ENCODE measurements at regions not wholly inside any gene's neighbourhood (a gene's known extent, or its start where the extent isn't known, plus 50 kb on each side); places are given as distances from the start of the nearest gene placed in this dataset.

- DNase-seq (ENCODE audit: low spot score in 2 of 2), result no peak
- 55 to 67% methylated on average over 1 of the region's 1 CpG for WGBS, 2 donors
- H3K4me3 ChIP-seq (ENCODE audit: low read depth, poor library complexity, severe bottlenecking), result no peak overlapping the region
- TF ChIP-seq, protein P1, sequence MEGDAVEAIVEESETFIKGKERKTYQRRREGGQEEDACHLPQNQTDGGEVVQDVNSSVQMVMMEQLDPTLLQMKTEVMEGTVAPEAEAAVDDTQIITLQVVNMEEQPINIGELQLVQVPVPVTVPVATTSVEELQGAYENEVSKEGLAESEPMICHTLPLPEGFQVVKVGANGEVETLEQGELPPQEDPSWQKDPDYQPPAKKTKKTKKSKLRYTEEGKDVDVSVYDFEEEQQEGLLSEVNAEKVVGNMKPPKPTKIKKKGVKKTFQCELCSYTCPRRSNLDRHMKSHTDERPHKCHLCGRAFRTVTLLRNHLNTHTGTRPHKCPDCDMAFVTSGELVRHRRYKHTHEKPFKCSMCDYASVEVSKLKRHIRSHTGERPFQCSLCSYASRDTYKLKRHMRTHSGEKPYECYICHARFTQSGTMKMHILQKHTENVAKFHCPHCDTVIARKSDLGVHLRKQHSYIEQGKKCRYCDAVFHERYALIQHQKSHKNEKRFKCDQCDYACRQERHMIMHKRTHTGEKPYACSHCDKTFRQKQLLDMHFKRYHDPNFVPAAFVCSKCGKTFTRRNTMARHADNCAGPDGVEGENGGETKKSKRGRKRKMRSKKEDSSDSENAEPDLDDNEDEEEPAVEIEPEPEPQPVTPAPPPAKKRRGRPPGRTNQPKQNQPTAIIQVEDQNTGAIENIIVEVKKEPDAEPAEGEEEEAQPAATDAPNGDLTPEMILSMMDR (IDR thresholded peaks at IDR 0.05), result no peak
- no peak for TF ChIP-seq POLR2A (IDR thresholded peaks at IDR 0.05)
- intact Hi-C loops (cut with DNase I; ENCODE audit: low total_unique reads), result no loop called here
Observed at GRCh38 chr7:46452561-46453135, 531.6 kb upstream of the IGFBP3 start.

DNA sequence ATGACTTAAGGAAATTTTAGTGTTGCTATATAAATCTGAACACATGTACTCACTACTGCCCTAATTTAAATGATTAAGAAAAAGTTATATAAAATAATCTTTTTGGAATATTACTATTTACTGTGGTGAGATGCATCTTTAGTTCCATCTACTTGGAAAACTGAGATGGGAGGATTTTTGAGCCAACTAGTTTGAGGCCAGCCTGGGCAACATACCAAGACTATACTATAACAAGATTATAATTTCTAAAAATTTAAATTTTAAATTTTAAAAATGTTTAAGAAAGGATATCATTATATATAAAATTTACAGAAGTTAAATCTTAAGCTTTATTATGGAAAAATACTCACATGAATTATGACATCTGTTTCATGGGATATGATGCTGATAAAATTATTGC is 530.8 kb upstream of the IGFBP3 start:
- intact Hi-C loops (cut with DNase I; ENCODE audit: low total_unique reads), result no loop called here
- no peak overlapping the region for H3K4me3 ChIP-seq (ENCODE audit: low read depth, poor library complexity, severe bottlenecking)
- TF ChIP-seq, protein P1 (IDR thresholded peaks at IDR 0.05), result no peak
- TF ChIP-seq POLR2A (IDR thresholded peaks at IDR 0.05), result no peak
- no peak for DNase-seq (ENCODE audit: low spot score in 2 of 2)

- H3K4me3 ChIP-seq (ENCODE audit: low read depth, poor library complexity, severe bottlenecking), result no peak overlapping the region
- DNase-seq (ENCODE audit: low spot score in 2 of 2), result no peak
- TF ChIP-seq, protein P1 (IDR thresholded peaks at IDR 0.05), result no peak
- TF ChIP-seq POLR2A (IDR thresholded peaks at IDR 0.05), result no peak
- intact Hi-C loops (cut with DNase I; ENCODE audit: low total_unique reads), result no loop called here
Observed at GRCh38 chr7:46450886-46451285, 529.8 kb upstream of the IGFBP3 start.

DNA sequence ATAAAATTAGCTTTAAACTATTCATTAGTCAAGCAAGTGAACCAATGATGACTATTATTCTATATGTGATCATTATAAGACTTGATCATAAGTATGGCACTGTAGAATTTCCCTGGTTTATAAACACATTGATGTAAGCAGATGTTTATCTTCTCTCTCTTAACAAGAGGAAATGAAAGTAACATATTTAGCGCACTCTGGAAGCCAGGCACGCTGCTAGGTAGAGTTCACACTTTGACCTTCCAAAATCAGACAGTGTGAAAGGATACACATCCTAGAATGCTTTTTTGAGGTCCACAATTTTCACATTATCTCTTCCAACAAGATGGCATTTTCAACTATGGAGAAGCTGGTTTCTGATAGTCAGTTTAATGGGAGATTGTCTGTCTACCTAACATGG is 529.4 kb upstream of the IGFBP3 start:
- 82 to 83% methylated on average over 2 of the region's 2 CpGs for WGBS, 2 donors
- TF ChIP-seq, protein P1 (IDR thresholded peaks at IDR 0.05), result no peak
- TF ChIP-seq POLR2A (IDR thresholded peaks at IDR 0.05), result no peak

DNA sequence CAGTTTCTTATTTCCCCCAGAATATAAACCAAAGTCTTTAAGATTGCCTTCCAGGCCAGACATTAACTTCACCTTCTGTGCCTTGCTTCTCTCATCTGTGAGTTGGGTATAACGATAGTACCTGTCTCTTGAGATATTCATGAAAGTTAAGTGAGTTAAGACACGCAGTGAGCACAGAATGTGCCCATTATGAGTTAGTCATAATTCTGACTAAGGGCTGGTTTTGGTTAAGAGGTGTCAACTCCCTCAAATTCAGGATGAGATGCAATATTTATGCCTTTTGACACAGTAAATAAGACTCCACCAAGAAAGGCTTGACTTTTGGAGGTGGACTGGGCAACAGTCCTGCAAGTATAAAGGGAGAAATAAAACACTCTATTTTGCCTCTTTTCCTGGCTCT is 528.7 kb upstream of the IGFBP3 start:
- intact Hi-C loops (cut with DNase I; ENCODE audit: low total_unique reads), result no loop called here
- no peak overlapping the region for H3K4me3 ChIP-seq (ENCODE audit: low read depth, poor library complexity, severe bottlenecking)
- no peak for DNase-seq (ENCODE audit: low spot score in 2 of 2)
- WGBS, 2 donors, result 32 to 74% methylated on average over 2 of the region's 2 CpGs
- TF ChIP-seq, protein P1 (IDR thresholded peaks at IDR 0.05), result no peak
- no peak for TF ChIP-seq POLR2A (IDR thresholded peaks at IDR 0.05)

More for the DNA sequence above, 529.4 kb upstream of the IGFBP3 start:
- intact Hi-C loops (cut with DNase I; ENCODE audit: low total_unique reads), result no loop called here
- H3K4me3 ChIP-seq (ENCODE audit: low read depth, poor library complexity, severe bottlenecking), result no peak overlapping the region
- no peak for DNase-seq (ENCODE audit: low spot score in 2 of 2)

DNA sequence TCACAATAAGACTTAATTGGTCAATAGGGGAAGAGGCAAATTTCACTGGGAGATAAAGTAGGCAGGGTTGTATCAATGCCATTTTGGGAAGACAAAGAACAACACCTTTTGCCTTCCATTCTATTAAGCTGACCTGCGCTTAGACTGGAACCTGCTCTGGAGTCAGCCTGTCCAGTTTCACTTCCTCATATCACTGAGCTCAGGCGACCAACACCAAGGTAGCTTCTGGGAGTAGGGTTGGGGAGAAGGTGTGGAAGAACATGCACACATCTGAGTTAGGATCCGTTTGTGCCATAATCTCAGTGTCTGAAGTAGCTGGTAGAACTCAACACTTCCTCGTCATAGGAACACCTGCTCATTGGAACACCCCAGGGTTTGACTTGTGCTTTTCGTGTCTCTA is 527.4 kb upstream of the IGFBP3 start:
- no peak for DNase-seq (ENCODE audit: low spot score in 2 of 2)
- TF ChIP-seq POLR2A (IDR thresholded peaks at IDR 0.05), result no peak
- TF ChIP-seq, protein P1 (IDR thresholded peaks at IDR 0.05), result no peak
- WGBS, 2 donors, result 85 to 92% methylated on average over 5 of the region's 5 CpGs
- intact Hi-C loops (cut with DNase I; ENCODE audit: low total_unique reads), result no loop called here
- H3K4me3 ChIP-seq (ENCODE audit: low read depth, poor library complexity, severe bottlenecking), result no peak overlapping the region
